Neural cell (in vitro differentiated cells): ENCODE measurements at regions not wholly inside any gene's neighbourhood (a gene's known extent, or its start where the extent isn't known, plus 50 kb on each side); places are given as distances from the start of the nearest gene placed in this dataset.

Experiments used
- H2AFZ ChIP-seq: fragments of 200-600, 300-800 bp; sonication (generic), shearing (Covaris generic); 2 replicates; pipeline ENCODE4 v1.6.0; 2014; ENCODE audit warnings: low read depth, mild to moderate bottlenecking, antibody characterized with exemption, low read length, moderate library complexity
- H3F3A ChIP-seq: fragments of 200-600 bp; shearing (Covaris generic); 2 replicates; pipeline ENCODE4 v1.6.1; 2016; ENCODE audit warnings: mild to moderate bottlenecking, moderate library complexity, mixed read lengths, antibody characterized with exemption, low read length; ENCODE audit not compliant: insufficient read depth, poor library complexity, severe bottlenecking
- H3K27ac ChIP-seq: fragments of 200-600, 300-800 bp; sonication (generic), shearing (Covaris generic); 2 replicates; pipeline ENCODE4 v1.5.1; 2014; ENCODE audit warnings: mild to moderate bottlenecking, low read length, moderate library complexity
- H3K27me3 ChIP-seq: fragments of 300-800, 200-600 bp; sonication (generic), shearing (Covaris generic); 2 replicates; pipeline ENCODE4 v1.6.0; 2014; ENCODE audit warnings: mild to moderate bottlenecking, low read depth, low read length, moderate library complexity; ENCODE audit not compliant: insufficient read depth
- H3K36me3 ChIP-seq: fragments of 300-800, 200-600 bp; sonication (generic), shearing (Covaris generic); 2 replicates; pipeline ENCODE4 v1.5.1; 2014; ENCODE audit warnings: mild to moderate bottlenecking, antibody characterized with exemption, low read length, moderate library complexity; ENCODE audit not compliant: insufficient read depth
- H3K4me2 ChIP-seq: fragments of 300-800, 200-600 bp; sonication (generic), shearing (Covaris generic); 2 replicates; pipeline ENCODE4 v1.6.0; 2014; ENCODE audit warnings: mild to moderate bottlenecking, low read length
- H3K4me3 ChIP-seq: fragments of 300-800, 200-600 bp; sonication (generic), shearing (Covaris generic); 2 replicates; pipeline ENCODE4 v1.5.1; 2014; ENCODE audit warnings: mild to moderate bottlenecking, low read length, moderate library complexity
- H3K79me2 ChIP-seq: fragments of 200-600 bp; shearing (Covaris generic); replicated peaks from 2 replicates; pipeline ENCODE4 v1.6.0; 2014; ENCODE audit warnings: mild to moderate bottlenecking, low read length, moderate library complexity; ENCODE audit not compliant: insufficient read depth
- H3K9ac ChIP-seq: fragments of 300-800, 200-600 bp; sonication (generic), shearing (Covaris generic); 2 replicates; pipeline ENCODE4 v1.6.1; 2016; ENCODE audit warnings: mild to moderate bottlenecking, low read length, mixed read lengths
- H3K9me2 ChIP-seq: fragments of 200-600 bp; shearing (Covaris generic); 2 replicates; pipeline ENCODE4 v1.6.1; 2016; ENCODE audit warnings: mild to moderate bottlenecking, low read length, mixed read lengths; ENCODE audit not compliant: insufficient read depth
- H3K9me3 ChIP-seq: fragments of 200-600, 300-800 bp; sonication (generic), shearing (Covaris generic); 2 replicates; pipeline ENCODE4 v1.6.1; 2016; ENCODE audit warnings: mild to moderate bottlenecking, mixed run types, low read length, moderate library complexity, mixed read lengths
- H4K20me1 ChIP-seq: fragments of 200-600 bp; shearing (Covaris generic); 2 replicates; pipeline ENCODE4 v1.6.1; 2016; ENCODE audit warnings: mild to moderate bottlenecking, mixed run types; ENCODE audit not compliant: insufficient read depth
- EP300 ChIP-seq: fragments of 450-650 bp; conservative IDR thresholded peaks from 2 replicates; pipeline ENCODE4 v1.6.1; 2014; ENCODE audit warnings: antibody characterized with exemption, mild to moderate bottlenecking, moderate library complexity; ENCODE audit not compliant: poor library complexity, severe bottlenecking
- EZH2 ChIP-seq: fragments of 200-600, 300-800 bp; shearing (Covaris generic), sonication (generic); IDR thresholded peaks from 2 replicates; pipeline ENCODE4 v1.6.1; 2014; ENCODE audit warnings: antibody characterized with exemption, low read length, borderline replicate concordance, mild to moderate bottlenecking; ENCODE audit not compliant: insufficient read depth, poor library complexity, severe bottlenecking
- MXI1 ChIP-seq: fragments of 450-650 bp; conservative IDR thresholded peaks from 2 replicates; pipeline ENCODE4 v1.6.1; 2014; ENCODE audit warnings: antibody characterized with exemption, mild to moderate bottlenecking; ENCODE audit not compliant: poor library complexity, severe bottlenecking
- POLR2AphosphoS5 ChIP-seq: IDR thresholded peaks from 2 replicates; pipeline ENCODE4 v1.6.1; 2012
- RAD21 ChIP-seq: fragments of 450-650 bp; conservative IDR thresholded peaks from 2 replicates; pipeline ENCODE4 v1.6.1; 2014; ENCODE audit warnings: antibody characterized with exemption, mild to moderate bottlenecking, moderate library complexity
- SMC3 ChIP-seq: fragments of 450-650 bp; conservative IDR thresholded peaks from 2 replicates; pipeline ENCODE4 v1.6.1; 2014; ENCODE audit warnings: antibody characterized with exemption, mild to moderate bottlenecking, moderate library complexity; ENCODE audit not compliant: poor library complexity
- TAF1 ChIP-seq: IDR thresholded peaks from 2 replicates; pipeline ENCODE4 v1.6.1; 2012; ENCODE audit warnings: low read depth
- TF ChIP-seq, protein P1 (sequence below): IDR thresholded peaks from 2 replicates; pipeline ENCODE4 v1.6.1; 2012; ENCODE audit warnings: borderline replicate concordance
- TF ChIP-seq, protein P2 (sequence below): fragments of 450-650 bp; IDR thresholded peaks from 2 replicates; pipeline ENCODE4 v1.5.1; 2014; ENCODE audit warnings: antibody characterized with exemption, mild to moderate bottlenecking, moderate library complexity; ENCODE audit not compliant: poor library complexity, severe bottlenecking

DNA sequence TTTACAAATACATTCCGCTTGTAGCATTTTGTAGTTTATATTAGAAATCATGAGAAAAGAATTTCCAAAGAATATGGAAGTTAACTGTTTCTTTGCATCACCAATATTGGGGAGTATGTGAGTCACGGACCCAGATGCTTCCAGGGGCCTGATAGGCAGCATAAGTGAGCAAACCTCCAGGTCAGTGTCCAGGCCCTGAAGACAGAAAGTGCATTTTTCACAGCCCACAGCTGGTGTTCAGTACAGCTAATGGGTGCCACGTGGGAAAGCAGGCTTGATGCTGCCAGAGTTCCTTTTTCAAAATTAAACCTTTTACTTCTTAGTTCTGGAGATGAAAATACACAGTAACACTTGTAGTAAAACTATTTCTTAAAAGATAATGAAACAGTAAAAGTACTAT, 454.4 kb upstream of the ACTBL2 start:
- no peaks in the 10 kb centered on the region for H3F3A ChIP-seq
- no peak overlapping the region for H3K9ac ChIP-seq
- no peaks in the 10 kb centered on the region for H3K9me2 ChIP-seq
- no peak overlapping the region for H3K27ac ChIP-seq
- H4K20me1 ChIP-seq, result no peaks in the 10 kb centered on the region
- H3K4me2 ChIP-seq, result no peak overlapping the region
- TF ChIP-seq EZH2, result no peak
- TF ChIP-seq, protein P1, sequence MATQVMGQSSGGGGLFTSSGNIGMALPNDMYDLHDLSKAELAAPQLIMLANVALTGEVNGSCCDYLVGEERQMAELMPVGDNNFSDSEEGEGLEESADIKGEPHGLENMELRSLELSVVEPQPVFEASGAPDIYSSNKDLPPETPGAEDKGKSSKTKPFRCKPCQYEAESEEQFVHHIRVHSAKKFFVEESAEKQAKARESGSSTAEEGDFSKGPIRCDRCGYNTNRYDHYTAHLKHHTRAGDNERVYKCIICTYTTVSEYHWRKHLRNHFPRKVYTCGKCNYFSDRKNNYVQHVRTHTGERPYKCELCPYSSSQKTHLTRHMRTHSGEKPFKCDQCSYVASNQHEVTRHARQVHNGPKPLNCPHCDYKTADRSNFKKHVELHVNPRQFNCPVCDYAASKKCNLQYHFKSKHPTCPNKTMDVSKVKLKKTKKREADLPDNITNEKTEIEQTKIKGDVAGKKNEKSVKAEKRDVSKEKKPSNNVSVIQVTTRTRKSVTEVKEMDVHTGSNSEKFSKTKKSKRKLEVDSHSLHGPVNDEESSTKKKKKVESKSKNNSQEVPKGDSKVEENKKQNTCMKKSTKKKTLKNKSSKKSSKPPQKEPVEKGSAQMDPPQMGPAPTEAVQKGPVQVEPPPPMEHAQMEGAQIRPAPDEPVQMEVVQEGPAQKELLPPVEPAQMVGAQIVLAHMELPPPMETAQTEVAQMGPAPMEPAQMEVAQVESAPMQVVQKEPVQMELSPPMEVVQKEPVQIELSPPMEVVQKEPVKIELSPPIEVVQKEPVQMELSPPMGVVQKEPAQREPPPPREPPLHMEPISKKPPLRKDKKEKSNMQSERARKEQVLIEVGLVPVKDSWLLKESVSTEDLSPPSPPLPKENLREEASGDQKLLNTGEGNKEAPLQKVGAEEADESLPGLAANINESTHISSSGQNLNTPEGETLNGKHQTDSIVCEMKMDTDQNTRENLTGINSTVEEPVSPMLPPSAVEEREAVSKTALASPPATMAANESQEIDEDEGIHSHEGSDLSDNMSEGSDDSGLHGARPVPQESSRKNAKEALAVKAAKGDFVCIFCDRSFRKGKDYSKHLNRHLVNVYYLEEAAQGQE, result no peak
- TF ChIP-seq SMC3, result no peak
- TF ChIP-seq RAD21, result no peak
- no peak for TF ChIP-seq POLR2AphosphoS5
- TF ChIP-seq MXI1, result no peak
- no peak for TF ChIP-seq EP300
- TF ChIP-seq, protein P2, sequence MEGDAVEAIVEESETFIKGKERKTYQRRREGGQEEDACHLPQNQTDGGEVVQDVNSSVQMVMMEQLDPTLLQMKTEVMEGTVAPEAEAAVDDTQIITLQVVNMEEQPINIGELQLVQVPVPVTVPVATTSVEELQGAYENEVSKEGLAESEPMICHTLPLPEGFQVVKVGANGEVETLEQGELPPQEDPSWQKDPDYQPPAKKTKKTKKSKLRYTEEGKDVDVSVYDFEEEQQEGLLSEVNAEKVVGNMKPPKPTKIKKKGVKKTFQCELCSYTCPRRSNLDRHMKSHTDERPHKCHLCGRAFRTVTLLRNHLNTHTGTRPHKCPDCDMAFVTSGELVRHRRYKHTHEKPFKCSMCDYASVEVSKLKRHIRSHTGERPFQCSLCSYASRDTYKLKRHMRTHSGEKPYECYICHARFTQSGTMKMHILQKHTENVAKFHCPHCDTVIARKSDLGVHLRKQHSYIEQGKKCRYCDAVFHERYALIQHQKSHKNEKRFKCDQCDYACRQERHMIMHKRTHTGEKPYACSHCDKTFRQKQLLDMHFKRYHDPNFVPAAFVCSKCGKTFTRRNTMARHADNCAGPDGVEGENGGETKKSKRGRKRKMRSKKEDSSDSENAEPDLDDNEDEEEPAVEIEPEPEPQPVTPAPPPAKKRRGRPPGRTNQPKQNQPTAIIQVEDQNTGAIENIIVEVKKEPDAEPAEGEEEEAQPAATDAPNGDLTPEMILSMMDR, result no peak
- TF ChIP-seq TAF1, result no peak
- H3K27me3 ChIP-seq, result no peaks in the 10 kb centered on the region
- H3K79me2 ChIP-seq, result no peaks in the 10 kb centered on the region
- no peak overlapping the region for H3K4me3 ChIP-seq
- no peak overlapping the region for H2AFZ ChIP-seq
- H3K9me3 ChIP-seq, result no peaks in the 10 kb centered on the region
- no peaks in the 10 kb centered on the region for H3K36me3 ChIP-seq

DNA sequence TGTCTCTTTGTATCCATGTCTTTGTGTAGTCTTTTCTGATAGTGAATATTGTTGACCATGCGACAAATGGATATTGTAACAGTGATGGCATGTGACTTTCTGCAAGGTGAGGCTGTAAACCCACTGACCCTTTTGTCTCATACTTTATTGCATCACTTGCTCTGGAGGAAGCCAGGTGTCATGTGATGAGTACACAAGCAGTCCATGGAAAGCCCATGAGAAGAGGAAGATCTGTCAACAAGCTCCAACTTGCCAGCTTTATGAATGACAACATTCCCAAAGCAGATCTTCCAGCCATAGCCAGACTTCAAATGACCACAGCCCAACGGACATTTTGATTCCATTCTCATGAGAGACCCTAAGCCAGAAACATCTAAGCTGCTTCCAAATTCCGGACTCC, 450.1 kb upstream of the ACTBL2 start:
- H3F3A ChIP-seq, result no peaks in the 10 kb centered on the region
- no peak for TF ChIP-seq SMC3
- TF ChIP-seq EP300, result no peak
- TF ChIP-seq MXI1, result no peak
- no peak for TF ChIP-seq RAD21
- no peak for TF ChIP-seq TAF1
- TF ChIP-seq POLR2AphosphoS5, result no peak
- TF ChIP-seq, protein P2, result no peak
- TF ChIP-seq, protein P1, result no peak
- no peak for TF ChIP-seq EZH2
- no peaks in the 10 kb centered on the region for H3K27me3 ChIP-seq
- no peak overlapping the region for H3K4me3 ChIP-seq
- no peak overlapping the region for H2AFZ ChIP-seq
- no peaks in the 10 kb centered on the region for H3K9me3 ChIP-seq
- H3K9ac ChIP-seq, result no peak overlapping the region
- no peaks in the 10 kb centered on the region for H3K79me2 ChIP-seq
- H4K20me1 ChIP-seq, result no peaks in the 10 kb centered on the region
- H3K4me2 ChIP-seq, result no peak overlapping the region
- H3K36me3 ChIP-seq, result no peaks in the 10 kb centered on the region
- H3K9me2 ChIP-seq, result no peaks in the 10 kb centered on the region
- H3K27ac ChIP-seq, result no peak overlapping the region
